ENCODE measurements at regions not wholly inside any gene's neighbourhood (a gene's known extent, or its start where the extent isn't known, plus 50 kb on each side); places are given as distances from the start of the nearest gene placed in this dataset.

GRCh38 chr4:110424144-110424543 is 51.8 kb upstream of the ENPEP start:
- no peak for ATAC-seq
- no peaks in the 10 kb centered on the region for H3K4me1 ChIP-seq
- no peak for TF ChIP-seq CTCF (IDR thresholded peaks at IDR 0.05)
- no peaks in the 10 kb centered on the region for H3K36me3 ChIP-seq
- DNase-seq = no peak
- no peak overlapping the region for H3K4me3 ChIP-seq
- 41 to 67% (median 54%) methylated on average over 2 of the region's 2 CpGs for WGBS, 4 donors
- peaks cover 0 to 10% (median 0%) of the 10 kb centered on the region in 12 donors for H3K9me3 ChIP-seq
- no peak overlapping the region for H3K27ac ChIP-seq
- intact Hi-C loops (cut with DNase I) = no loop called here
- no peaks in the 10 kb centered on the region for H3K27me3 ChIP-seq

- no peaks in the 10 kb centered on the region for H3K27me3 ChIP-seq
- ATAC-seq (no peak), DNase-seq (no peak)
- H3K27ac ChIP-seq = no peak overlapping the region
- H3K4me1 ChIP-seq = peaks cover 0 to 7% (median 0%) of the 10 kb centered on the region in 12 donors
- H3K4me3 ChIP-seq = no peak overlapping the region
- H3K36me3 ChIP-seq = no peaks in the 10 kb centered on the region
- H3K9me3 ChIP-seq = peaks cover 0 to 5% (median 0%) of the 10 kb centered on the region in 12 donors
- TF ChIP-seq CTCF (IDR thresholded peaks at IDR 0.05) (no peak), POLR2A (IDR thresholded peaks at IDR 0.05) (no peak)
- intact Hi-C loops (cut with DNase I) = no loop called here
- 88 to 90% (median 89%) methylated on average over 15 of the region's 15 CpGs for WGBS, 4 donors
These were observed 57.3 kb upstream of the ENPEP start for GRCh38 chr4:110418641-110419040.

GRCh38 chr4:110417136-110417535 is 58.8 kb upstream of the ENPEP start:
- Histone ChIP-seq H3K4me3 (no peak overlapping the region), H3K36me3 (no peaks in the 10 kb centered on the region), H3K9me3 (peaks cover 0 to 5% (median 0%) of the 10 kb centered on the region in 12 donors), H3K4me1 (peaks cover 0 to 7% (median 0%) of the 10 kb centered on the region in 12 donors), H3K27me3 (no peaks in the 10 kb centered on the region), H3K27ac (no peak overlapping the region)
- DNase-seq = no peak
- TF ChIP-seq CTCF (IDR thresholded peaks at IDR 0.05) (no peak), POLR2A (IDR thresholded peaks at IDR 0.05) (no peak)
- ATAC-seq = no peak
- intact Hi-C loops (cut with DNase I) = no loop called here

GRCh38 chr4:110415478-110415877 is 60.5 kb upstream of the ENPEP start:
- Histone ChIP-seq H3K9me3 (no peaks in the 10 kb centered on the region), H3K36me3 (no peaks in the 10 kb centered on the region), H3K4me3 (no peak overlapping the region), H3K27ac (no peak overlapping the region), H3K27me3 (no peaks in the 10 kb centered on the region), H3K4me1 (peaks cover 0 to 7% (median 0%) of the 10 kb centered on the region in 12 donors)
- intact Hi-C loops (cut with DNase I) = no loop called here
- ATAC-seq (no peak), DNase-seq (no peak)
- WGBS, 4 donors = 80 to 88% (median 86%) methylated on average over 4 of the region's 4 CpGs
- TF ChIP-seq POLR2A (IDR thresholded peaks at IDR 0.05) = no peak
- TF ChIP-seq CTCF (IDR thresholded peaks at IDR 0.05) = no peak

All from heart left ventricle (tissue), 16 donors.